Gastrocnemius medialis (tissue), 4 donors: ENCODE measurements at regions not wholly inside any gene's neighbourhood (a gene's known extent, or its start where the extent isn't known, plus 50 kb on each side); places are given as distances from the start of the nearest gene placed in this dataset.

Experiments used
- POLR2A ChIP-seq, 2 donors: fragments of 450-650 bp; IDR thresholded peaks; one replicate each; pipeline ENCODE4 v1.6.1; 2017; ENCODE audit warnings: antibody characterized with exemption in 2 of 2, mild to moderate bottlenecking in 2 of 2, moderate library complexity in 2 of 2
- TF ChIP-seq, protein P1 (sequence below), 5 experiments: fragments of 450-650 bp in 3 of 5; fragments of 200-600 bp in 2 of 5; sonication (generic) in 2 of 5; IDR thresholded peaks in 4 of 5; conservative IDR thresholded peaks in 1 of 5; 1 replicate in 4 of 5; 2 replicates in 1 of 5; pipeline ENCODE4 v1.5.1; 2016 to 2019; ENCODE audit warnings: antibody characterized with exemption in 5 of 5, mild to moderate bottlenecking in 3 of 5, moderate library complexity in 3 of 5

- TF ChIP-seq, protein P1, sequence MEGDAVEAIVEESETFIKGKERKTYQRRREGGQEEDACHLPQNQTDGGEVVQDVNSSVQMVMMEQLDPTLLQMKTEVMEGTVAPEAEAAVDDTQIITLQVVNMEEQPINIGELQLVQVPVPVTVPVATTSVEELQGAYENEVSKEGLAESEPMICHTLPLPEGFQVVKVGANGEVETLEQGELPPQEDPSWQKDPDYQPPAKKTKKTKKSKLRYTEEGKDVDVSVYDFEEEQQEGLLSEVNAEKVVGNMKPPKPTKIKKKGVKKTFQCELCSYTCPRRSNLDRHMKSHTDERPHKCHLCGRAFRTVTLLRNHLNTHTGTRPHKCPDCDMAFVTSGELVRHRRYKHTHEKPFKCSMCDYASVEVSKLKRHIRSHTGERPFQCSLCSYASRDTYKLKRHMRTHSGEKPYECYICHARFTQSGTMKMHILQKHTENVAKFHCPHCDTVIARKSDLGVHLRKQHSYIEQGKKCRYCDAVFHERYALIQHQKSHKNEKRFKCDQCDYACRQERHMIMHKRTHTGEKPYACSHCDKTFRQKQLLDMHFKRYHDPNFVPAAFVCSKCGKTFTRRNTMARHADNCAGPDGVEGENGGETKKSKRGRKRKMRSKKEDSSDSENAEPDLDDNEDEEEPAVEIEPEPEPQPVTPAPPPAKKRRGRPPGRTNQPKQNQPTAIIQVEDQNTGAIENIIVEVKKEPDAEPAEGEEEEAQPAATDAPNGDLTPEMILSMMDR (IDR thresholded peaks at IDR 0.05 in 4 of 5, conservative IDR thresholded peaks at IDR 0.05 in 1 of 5) = no peak
- no peak for TF ChIP-seq POLR2A (IDR thresholded peaks at IDR 0.05)
Measured at GRCh38 chr15:38154255-38154654, 98.4 kb upstream of the SPRED1 start.
